Testis (tissue), 2 donors: ENCODE measurements at regions not wholly inside any gene's neighbourhood (a gene's known extent, or its start where the extent isn't known, plus 50 kb on each side); places are given as distances from the start of the nearest gene placed in this dataset.

Experiments used
- CTCF ChIP-seq, 3 experiments: fragments of 450-650 bp in 2 of 3; fragments of 200-600 bp in 1 of 3; sonication (generic) in 1 of 3; IDR thresholded peaks; one replicate each; pipeline ENCODE4 v1.5.1; 2016 to 2019; ENCODE audit warnings: antibody characterized with exemption in 3 of 3, mild to moderate bottlenecking in 2 of 3, moderate library complexity in 1 of 3
- POLR2A ChIP-seq: fragments of 450-650 bp; IDR thresholded peaks from one replicate; pipeline ENCODE4 v1.6.1; 2017; ENCODE audit warnings: antibody characterized with exemption, mild to moderate bottlenecking, moderate library complexity

DNA sequence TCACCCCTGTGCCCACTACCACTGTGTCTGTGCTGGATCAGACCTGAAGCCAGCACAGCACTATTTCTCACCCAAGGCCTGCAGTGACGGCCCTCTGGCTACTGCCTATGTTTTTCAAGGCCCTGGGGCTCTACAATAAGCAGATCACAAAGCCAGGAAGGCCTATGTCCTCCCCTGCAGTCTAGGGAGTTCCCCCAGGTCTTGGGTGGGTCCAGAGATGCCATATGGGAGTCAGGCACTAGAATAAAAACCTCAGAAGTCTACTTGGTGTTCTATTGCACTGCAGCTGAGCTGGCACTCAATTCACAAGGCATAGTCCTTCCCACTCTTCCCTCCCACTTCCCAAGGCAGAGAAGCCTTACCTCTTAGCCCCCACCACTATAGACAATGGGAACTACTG, 107.1 kb downstream of the FBXO4 start:
- TF ChIP-seq CTCF (IDR thresholded peaks at IDR 0.05), result no peak
- no peak for TF ChIP-seq POLR2A
